Stimulated activated CD4-positive, alpha-beta T cell treated with anti-CD3 and anti-CD28 coated beads, Interleukin-15, amount 100 ng/mL, for 1 hour (primary cell): ENCODE measurements at regions not wholly inside any gene's neighbourhood (a gene's known extent, or its start where the extent isn't known, plus 50 kb on each side); places are given as distances from the start of the nearest gene placed in this dataset.

Source experiments
- DNase-seq, 2 donors: peaks; one replicate each; pipeline ENCODE4 v3.0.0-alpha.2; 2020; ENCODE audit warnings: low read depth in 1 of 2, low spot score in 1 of 2

GRCh38 chr13:90187478-90188350 is 1159.8 kb upstream of the MIR17HG start:
- DNase-seq: no peak

- DNase-seq: no peak
Measured at GRCh38 chr13:90188351-90188636, 1159.2 kb upstream of the MIR17HG start.

GRCh38 chr13:90197722-90198121 is 1149.8 kb upstream of the MIR17HG start:
- no peak for DNase-seq

- no peak for DNase-seq
Measured at GRCh38 chr13:90201202-90201601, 1146.3 kb upstream of the MIR17HG start.

GRCh38 chr13:90201676-90202460 is 1145.6 kb upstream of the MIR17HG start:
- DNase-seq: no peak

GRCh38 chr13:90205081-90205480 is 1142.4 kb upstream of the MIR17HG start:
- DNase-seq: no peak

GRCh38 chr13:90205911-90206310 is 1141.6 kb upstream of the MIR17HG start:
- no peak for DNase-seq

- no peak for DNase-seq
Measured at GRCh38 chr13:90217275-90217674, 1130.2 kb upstream of the MIR17HG start.

GRCh38 chr13:90222758-90223157 is 1124.7 kb upstream of the MIR17HG start:
- DNase-seq: no peak

- no peak for DNase-seq
Measured at GRCh38 chr13:90230311-90230710, 1117.2 kb upstream of the MIR17HG start.

GRCh38 chr13:90232291-90232690 is 1115.2 kb upstream of the MIR17HG start:
- no peak for DNase-seq

- no peak for DNase-seq
Measured at GRCh38 chr13:90233933-90234672, 1113.4 kb upstream of the MIR17HG start.

- no peak for DNase-seq
Measured at GRCh38 chr13:90237852-90238251, 1109.6 kb upstream of the MIR17HG start.

GRCh38 chr13:90238413-90238812 is 1109.1 kb upstream of the MIR17HG start:
- DNase-seq: no peak

- DNase-seq: no peak
Measured at GRCh38 chr13:90239130-90239529, 1108.4 kb upstream of the MIR17HG start.

- DNase-seq: no peak
Measured at GRCh38 chr13:90246005-90246404, 1101.5 kb upstream of the MIR17HG start.

- no peak for DNase-seq
Measured at GRCh38 chr13:90246687-90247345, 1100.7 kb upstream of the MIR17HG start.

- no peak for DNase-seq
Measured at GRCh38 chr13:90253806-90254205, 1093.7 kb upstream of the MIR17HG start.

GRCh38 chr13:90254437-90254836 is 1093.0 kb upstream of the MIR17HG start:
- DNase-seq: no peak

GRCh38 chr13:90256746-90257145 is 1090.7 kb upstream of the MIR17HG start:
- DNase-seq: no peak

- no peak for DNase-seq
Measured at GRCh38 chr13:90258129-90258528, 1089.4 kb upstream of the MIR17HG start.
